Gastrocnemius medialis (tissue), 4 donors: ENCODE measurements at regions not wholly inside any gene's neighbourhood (a gene's known extent, or its start where the extent isn't known, plus 50 kb on each side); places are given as distances from the start of the nearest gene placed in this dataset.

Experiments used
- ATAC-seq, 2 donors: fragments of 150-250 bp; one replicate each; pipeline ENCODE4 v1.9.1; 2016
- DNase-seq, 2 donors: peaks; one replicate each; pipeline ENCODE4 v3.0.0-alpha.2; 2019
- H3K27ac ChIP-seq, 4 donors: fragments of 200-600 bp; sonication (generic); 1 replicate in 1 of 4; 2 replicates in 3 of 4; pipeline ENCODE4 v1.5.1; 2016 to 2018; ENCODE audit warnings: mild to moderate bottlenecking in 2 of 4, moderate library complexity in 1 of 4
- H3K27me3 ChIP-seq, 3 donors: fragments of 200-600 bp; sonication (generic) in 2 of 3; 1 replicate in 1 of 3; 2 replicates in 2 of 3; pipeline versions ENCODE4 v1.5.1 to v1.6.0; 2016 to 2019; ENCODE audit warnings: mild to moderate bottlenecking in 1 of 3, moderate library complexity in 1 of 3
- H3K36me3 ChIP-seq, 2 donors: fragments of 200-600 bp; sonication (generic) in 1 of 2; one replicate each; pipeline ENCODE4 v1.5.1; 2017 to 2018
- H3K4me1 ChIP-seq, 2 donors: fragments of 200-600 bp; sonication (generic) in 1 of 2; one replicate each; pipeline ENCODE4 v1.5.1; 2016 to 2017; ENCODE audit warnings: mild to moderate bottlenecking in 2 of 2
- H3K4me3 ChIP-seq, 4 donors: fragments of 200-600 bp; sonication (generic) in 3 of 4; 1 replicate in 1 of 4; 2 replicates in 3 of 4; pipeline ENCODE4 v1.5.1; 2016 to 2019; ENCODE audit warnings: mild to moderate bottlenecking in 2 of 4
- H3K9me3 ChIP-seq, 3 donors: fragments of 200-600 bp; sonication (generic) in 2 of 3; 1 replicate in 1 of 3; 2 replicates in 2 of 3; pipeline ENCODE4 v1.5.1; 2016 to 2019
- POLR2A ChIP-seq, 2 donors: fragments of 450-650 bp; IDR thresholded peaks; one replicate each; pipeline ENCODE4 v1.6.1; 2017; ENCODE audit warnings: antibody characterized with exemption in 2 of 2, mild to moderate bottlenecking in 2 of 2, moderate library complexity in 2 of 2
- in situ Hi-C, 4 donors: fragments of 200-750 bp; cut with MboI; loops; one replicate each; pipeline versions ENCODE4 v1.15.0 to v1.8.0; 2017; ENCODE audit warnings: low sequenced_read_pairs in 4 of 4
- intact Hi-C: fragments of 100-400 bp; cut with DNase I; formaldehyde crosslinking; loops from one replicate; pipeline ENCODE4 v1.15.1; 2023; ENCODE audit warnings: low total_unique reads
- TF ChIP-seq, protein P1 (sequence below), 5 experiments: fragments of 450-650 bp in 3 of 5; fragments of 200-600 bp in 2 of 5; sonication (generic) in 2 of 5; IDR thresholded peaks in 4 of 5; conservative IDR thresholded peaks in 1 of 5; 1 replicate in 4 of 5; 2 replicates in 1 of 5; pipeline ENCODE4 v1.5.1; 2016 to 2019; ENCODE audit warnings: antibody characterized with exemption in 5 of 5, mild to moderate bottlenecking in 3 of 5, moderate library complexity in 3 of 5

DNA sequence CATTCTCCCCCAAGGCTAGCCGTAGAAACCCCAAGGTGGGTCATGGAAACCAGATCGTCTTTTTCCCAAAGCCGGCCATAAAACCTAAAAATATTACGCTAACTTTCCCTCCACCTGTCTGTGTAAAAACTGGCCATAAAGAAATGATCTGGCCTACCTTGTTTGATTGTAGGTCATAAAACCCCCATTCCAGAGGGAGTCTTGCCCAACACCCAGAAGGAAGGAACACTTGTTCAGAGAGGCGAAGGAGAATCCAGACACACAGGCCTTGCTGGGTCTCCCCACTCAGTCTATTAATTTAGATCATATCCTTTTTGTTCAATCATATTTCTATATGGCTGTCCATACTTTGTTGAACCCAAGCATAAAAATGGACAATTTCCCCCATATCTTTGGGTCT, 344.7 kb downstream of the HRH4 start:
- Histone ChIP-seq H3K4me1 (no peaks in the 10 kb centered on the region), H3K36me3 (no peaks in the 10 kb centered on the region), H3K9me3 (no peaks in the 10 kb centered on the region), H3K27ac (no peak overlapping the region), H3K4me3 (no peak overlapping the region), H3K27me3 (no peaks in the 10 kb centered on the region)
- in situ Hi-C loops (no loop called here), intact Hi-C loops (no loop called here)
- TF ChIP-seq POLR2A (IDR thresholded peaks at IDR 0.05): no peak
- TF ChIP-seq, protein P1, sequence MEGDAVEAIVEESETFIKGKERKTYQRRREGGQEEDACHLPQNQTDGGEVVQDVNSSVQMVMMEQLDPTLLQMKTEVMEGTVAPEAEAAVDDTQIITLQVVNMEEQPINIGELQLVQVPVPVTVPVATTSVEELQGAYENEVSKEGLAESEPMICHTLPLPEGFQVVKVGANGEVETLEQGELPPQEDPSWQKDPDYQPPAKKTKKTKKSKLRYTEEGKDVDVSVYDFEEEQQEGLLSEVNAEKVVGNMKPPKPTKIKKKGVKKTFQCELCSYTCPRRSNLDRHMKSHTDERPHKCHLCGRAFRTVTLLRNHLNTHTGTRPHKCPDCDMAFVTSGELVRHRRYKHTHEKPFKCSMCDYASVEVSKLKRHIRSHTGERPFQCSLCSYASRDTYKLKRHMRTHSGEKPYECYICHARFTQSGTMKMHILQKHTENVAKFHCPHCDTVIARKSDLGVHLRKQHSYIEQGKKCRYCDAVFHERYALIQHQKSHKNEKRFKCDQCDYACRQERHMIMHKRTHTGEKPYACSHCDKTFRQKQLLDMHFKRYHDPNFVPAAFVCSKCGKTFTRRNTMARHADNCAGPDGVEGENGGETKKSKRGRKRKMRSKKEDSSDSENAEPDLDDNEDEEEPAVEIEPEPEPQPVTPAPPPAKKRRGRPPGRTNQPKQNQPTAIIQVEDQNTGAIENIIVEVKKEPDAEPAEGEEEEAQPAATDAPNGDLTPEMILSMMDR (IDR thresholded peaks at IDR 0.05 in 4 of 5, conservative IDR thresholded peaks at IDR 0.05 in 1 of 5): no peak
- no peak for DNase-seq
- no peak for ATAC-seq

DNA sequence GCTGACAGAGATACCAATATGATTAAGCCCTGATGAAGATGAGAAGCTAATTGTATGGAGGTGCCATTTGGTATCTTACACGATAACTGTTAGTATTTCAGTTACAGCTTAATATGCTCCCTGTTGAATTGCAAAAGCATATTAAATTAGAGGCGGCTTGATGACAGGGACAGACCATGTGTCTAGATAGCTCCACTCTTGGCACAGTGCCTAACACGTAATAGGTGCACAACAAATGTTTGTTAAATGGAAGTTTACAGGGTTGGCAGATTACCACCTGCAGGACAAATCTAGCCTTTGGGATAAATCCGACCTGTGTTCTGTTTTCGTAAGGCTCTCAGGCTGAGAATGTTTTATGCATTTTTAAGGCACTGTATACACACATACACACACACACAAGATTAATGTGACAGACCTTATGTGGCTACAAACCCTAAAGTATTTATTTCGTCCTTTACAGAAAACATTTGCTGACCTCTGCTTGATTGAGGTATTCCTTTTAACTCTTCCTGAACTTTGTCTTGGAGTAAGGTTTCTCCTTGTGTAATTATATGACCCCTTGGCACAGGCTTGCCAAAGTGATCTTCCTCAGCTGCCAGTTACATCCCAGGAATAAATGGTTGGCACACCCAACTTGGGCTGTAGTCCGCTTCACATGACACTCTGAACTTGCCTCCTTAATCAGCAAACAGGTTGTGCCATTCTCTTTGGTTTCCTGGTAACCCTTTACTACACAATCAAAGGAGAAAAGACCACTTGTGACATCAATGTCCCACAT, 348.9 kb downstream of the HRH4 start:
- in situ Hi-C loops: no loop called here
- ATAC-seq: no peak
- Histone ChIP-seq H3K36me3 (no peaks in the 10 kb centered on the region), H3K27ac (no peak overlapping the region), H3K4me1 (no peaks in the 10 kb centered on the region), H3K27me3 (no peaks in the 10 kb centered on the region), H3K4me3 (no peak overlapping the region), H3K9me3 (no peaks in the 10 kb centered on the region)
- TF ChIP-seq, protein P1 (IDR thresholded peaks at IDR 0.05 in 4 of 5, conservative IDR thresholded peaks at IDR 0.05 in 1 of 5): no peak
- no peak for TF ChIP-seq POLR2A (IDR thresholded peaks at IDR 0.05)
- intact Hi-C loops: no loop called here
- DNase-seq: no peak

DNA sequence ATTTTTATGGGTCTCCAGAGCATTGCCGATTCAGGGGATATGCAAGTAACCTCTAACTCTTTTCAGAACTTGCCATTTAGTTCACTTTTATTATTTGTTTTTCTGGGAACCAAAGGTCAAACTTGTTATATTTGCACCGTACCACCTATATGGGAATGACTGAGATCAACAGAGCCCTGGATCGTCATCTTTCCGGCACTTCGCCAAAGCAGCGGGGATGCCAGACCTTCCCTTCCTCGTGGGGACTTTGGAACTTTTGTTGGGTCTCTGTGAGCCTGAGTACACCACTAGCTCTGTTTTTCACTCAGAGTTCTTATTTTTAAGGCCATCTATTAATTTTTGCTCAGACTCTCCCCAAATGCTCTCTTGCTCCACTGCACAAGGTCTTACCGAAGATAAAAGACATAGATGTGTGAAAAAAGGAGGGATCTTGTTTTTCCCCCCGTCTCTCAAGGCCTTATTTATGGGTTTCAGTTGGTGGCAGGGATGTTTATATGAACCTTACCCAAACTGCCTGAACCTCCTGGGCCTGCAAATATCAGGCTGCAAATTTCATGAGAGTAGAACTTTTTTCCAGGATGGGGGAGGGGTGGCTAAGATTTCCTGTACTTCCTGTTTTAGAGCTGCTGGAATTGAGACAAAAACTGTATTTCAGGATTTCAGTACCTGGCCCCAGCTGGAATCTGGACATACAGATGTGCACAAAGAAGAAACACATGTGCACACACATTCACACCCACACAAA, 350.3 kb downstream of the HRH4 start:
- Histone ChIP-seq H3K4me1 (no peaks in the 10 kb centered on the region), H3K27me3 (no peaks in the 10 kb centered on the region), H3K36me3 (no peaks in the 10 kb centered on the region), H3K4me3 (no peak overlapping the region), H3K9me3 (no peaks in the 10 kb centered on the region), H3K27ac (no peak overlapping the region)
- no peak for ATAC-seq
- intact Hi-C loops (no loop called here), in situ Hi-C loops (no loop called here)
- DNase-seq: no peak
- no peak for TF ChIP-seq POLR2A (IDR thresholded peaks at IDR 0.05)
- TF ChIP-seq, protein P1 (IDR thresholded peaks at IDR 0.05 in 4 of 5, conservative IDR thresholded peaks at IDR 0.05 in 1 of 5): no peak

DNA sequence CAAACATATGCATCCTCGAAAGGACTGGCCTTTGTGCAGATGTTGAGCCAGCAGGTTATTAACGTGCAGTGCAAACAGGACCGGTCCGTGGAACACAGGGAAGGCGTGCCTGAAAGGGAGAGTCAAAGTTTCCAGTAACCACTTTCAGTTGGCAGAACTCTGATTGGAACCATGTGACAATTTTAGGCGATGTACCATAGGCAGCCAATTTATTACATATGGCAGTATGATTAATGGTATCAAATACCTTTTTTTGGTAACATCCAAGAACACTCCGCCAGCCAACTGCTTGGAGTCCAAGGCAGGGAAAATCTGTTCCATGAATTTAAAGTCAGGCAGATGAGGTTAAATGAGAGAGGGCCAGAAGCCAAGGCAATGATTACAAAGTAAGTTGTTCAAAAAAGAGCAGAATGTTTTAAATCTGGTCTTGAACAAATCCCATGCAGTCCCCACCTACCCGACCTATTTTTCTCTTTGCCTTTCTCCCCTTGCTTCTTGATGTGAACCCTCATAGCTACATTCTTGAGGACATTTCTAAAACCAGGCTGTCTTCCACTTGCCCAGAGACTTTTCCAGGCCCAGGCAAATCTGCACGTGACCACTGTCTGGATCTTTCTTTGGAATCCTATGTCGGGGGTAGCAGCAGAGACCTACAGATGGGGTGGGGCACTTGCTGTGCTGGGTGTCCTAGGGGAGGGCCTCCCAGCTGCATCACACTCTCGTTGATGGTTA, 351.7 kb downstream of the HRH4 start:
- peaks cover 0 to 2% (median 0%) of the 10 kb centered on the region in 3 donors for H3K27me3 ChIP-seq
- no peaks in the 10 kb centered on the region for H3K9me3 ChIP-seq
- no peak overlapping the region for H3K27ac ChIP-seq
- no peak overlapping the region for H3K4me3 ChIP-seq
- H3K4me1 ChIP-seq: no peaks in the 10 kb centered on the region
- in situ Hi-C loops: no loop called here
- DNase-seq (no peak), ATAC-seq (no peak)
- no peaks in the 10 kb centered on the region for H3K36me3 ChIP-seq
- TF ChIP-seq, protein P1 (IDR thresholded peaks at IDR 0.05 in 4 of 5, conservative IDR thresholded peaks at IDR 0.05 in 1 of 5): no peak
- TF ChIP-seq POLR2A (IDR thresholded peaks at IDR 0.05): no peak
- intact Hi-C loops: no loop called here
